GM21576 (cell line): ENCODE measurements at regions not wholly inside any gene's neighbourhood (a gene's known extent, or its start where the extent isn't known, plus 50 kb on each side); places are given as distances from the start of the nearest gene placed in this dataset.

Source experiments
- ATAC-seq: cut with Tn5 transposase; IDR thresholded peaks from one replicate; pipeline ENCODE4 v1.9.1; 2021; ENCODE audit warnings: mild to moderate bottlenecking, moderate library complexity; ENCODE audit not compliant: unreplicated experiment

DNA sequence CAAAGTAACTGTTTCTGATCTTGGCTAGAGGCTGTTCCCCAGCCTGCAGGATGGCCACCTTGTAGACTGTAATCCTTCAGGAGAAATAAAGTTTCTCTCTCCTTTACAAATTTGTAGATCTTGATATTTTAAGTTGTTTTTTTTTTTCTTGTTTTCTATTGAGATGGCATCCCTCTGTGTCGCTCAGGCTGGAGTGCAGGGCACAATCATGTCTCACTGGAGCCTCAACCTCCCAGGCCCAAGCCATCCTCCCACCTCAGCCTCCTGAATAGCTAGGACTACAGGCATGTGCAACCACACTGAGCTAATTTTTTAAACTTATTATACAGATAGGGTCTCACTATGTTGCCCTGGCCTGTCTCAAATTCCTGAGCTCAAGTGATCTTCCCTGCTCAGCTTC, 389.8 kb upstream of the LRRC4C start:
- ATAC-seq = no peak

DNA sequence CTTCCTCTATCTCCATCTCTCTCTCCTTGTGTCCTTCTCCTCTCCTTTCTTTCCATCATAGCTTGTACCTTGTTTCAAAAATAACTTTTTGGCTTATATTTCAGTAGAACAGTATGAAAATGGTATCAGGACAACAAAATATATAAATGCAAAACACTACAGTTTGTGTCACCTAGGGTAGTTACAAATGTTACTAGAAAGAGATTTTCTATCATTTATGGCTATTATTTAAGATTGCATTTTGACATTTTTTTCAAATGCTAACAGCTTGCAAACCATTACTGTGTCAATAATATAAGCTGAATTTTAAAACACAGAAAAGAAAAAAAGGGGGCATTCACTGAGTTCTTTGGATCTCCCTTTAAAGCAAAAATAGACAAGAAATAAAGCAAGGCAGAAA, 392.3 kb upstream of the LRRC4C start:
- ATAC-seq = no peak

DNA sequence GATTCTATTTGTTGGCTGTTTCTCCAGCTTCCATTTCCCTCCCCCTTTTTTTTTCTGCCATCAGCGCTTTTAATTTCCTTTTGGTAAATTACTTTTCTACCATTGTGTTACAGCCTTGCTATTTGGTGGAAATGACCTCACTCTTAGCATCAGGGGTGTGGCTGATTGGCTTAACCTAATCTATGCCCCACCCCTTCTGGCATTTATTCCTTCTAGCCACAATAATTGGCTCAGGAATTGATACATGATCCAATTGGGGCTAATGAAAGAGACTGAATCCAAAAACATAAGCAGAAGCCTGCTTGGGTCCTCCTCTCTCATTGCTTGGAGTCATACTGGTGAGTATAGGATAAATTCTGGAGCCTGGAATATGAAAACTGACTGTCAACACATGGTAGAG, 402.4 kb upstream of the LRRC4C start:
- ATAC-seq = no peak

DNA sequence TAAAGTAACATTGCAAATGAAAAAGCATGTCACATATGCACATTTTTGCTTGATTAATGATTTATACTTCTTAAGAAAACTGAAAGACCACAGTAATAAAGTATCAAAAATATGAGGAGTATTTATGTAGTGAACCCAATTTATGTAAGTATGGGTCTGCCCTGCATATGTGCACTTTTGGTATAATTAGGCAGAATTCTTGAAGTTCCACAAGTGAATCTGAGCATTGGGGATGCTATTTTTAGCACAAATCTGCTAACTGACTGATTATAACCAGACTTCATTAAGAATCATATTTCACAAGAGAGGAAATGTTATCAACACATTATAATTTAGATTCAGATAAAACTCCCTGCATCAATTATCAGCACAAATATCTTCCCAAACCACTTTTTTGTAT, 407.1 kb upstream of the LRRC4C start:
- no peak for ATAC-seq

DNA sequence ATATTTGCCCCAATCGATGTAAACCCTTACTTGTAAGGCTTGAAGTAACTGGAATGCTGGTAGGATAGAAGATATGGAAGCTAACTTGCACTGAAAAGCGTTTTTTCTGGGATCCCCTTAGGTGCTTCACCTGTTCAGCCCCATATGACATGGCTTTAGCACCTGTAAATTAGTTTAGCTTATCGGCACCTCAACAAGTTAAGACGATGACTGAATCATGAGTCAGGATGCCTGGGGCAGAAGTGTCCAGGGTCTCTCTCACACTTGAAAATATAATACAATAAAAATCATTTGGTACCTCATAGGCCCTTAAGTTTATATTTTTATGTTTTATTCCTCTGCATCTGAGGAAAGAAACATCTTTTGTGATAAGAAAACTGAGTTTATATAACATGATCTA, 409.2 kb upstream of the LRRC4C start:
- no peak for ATAC-seq

DNA sequence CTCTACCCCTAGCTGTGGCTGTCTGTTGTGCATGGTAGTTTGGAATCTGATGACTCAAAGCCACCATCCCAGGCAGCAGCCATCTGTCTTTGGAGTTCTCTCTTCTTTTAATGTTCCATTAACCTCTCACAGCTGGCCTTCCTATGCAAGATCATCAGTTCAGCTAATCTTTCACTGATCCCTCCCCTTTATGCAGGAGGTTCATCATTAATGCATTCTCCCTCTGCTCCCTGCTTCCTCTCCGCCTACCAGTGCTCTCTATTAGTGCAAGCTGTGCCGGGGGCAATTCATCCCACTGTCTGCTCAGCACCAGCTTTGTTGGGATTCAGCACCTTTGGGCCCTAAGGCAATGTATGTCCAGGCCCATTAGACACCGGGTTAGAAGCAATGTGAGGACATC, 413.0 kb upstream of the LRRC4C start:
- no peak for ATAC-seq

DNA sequence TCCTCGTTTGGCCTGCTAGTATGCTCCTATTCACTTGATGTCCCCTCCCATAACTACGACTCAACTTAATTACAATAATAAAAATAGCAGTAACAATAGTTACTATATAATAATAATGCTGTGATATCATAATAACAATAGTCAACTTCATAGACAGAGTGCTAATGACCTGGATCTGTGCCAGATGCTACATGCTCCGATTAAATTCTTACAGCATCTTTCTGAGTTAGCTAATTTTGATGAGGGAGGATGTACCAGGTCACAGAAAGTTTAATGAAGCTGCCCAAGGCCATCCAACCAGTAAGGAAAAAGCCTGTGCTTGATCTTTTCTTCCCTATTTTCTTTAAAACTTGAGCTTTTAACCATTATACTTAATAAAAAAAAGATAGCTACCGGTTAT, 413.4 kb upstream of the LRRC4C start:
- no peak for ATAC-seq

DNA sequence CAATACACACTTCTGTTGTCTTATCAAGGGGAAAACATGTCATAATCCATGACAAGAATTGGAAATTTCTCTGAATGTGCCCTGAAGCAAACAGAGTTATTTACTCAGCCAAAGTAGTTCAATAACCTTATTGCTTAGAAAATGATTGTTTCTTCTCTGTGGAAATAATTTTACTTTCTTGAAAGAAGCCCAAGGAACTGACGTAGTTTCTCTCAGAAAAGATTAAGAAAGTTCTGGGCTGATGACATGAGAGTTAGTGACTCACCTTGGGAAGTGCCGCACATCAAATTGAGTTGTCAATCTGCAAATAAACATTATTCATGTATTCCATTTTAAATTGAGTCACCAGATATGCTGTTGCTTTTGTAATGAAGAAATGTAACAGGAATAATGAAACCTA, 418.6 kb upstream of the LRRC4C start:
- ATAC-seq = no peak

DNA sequence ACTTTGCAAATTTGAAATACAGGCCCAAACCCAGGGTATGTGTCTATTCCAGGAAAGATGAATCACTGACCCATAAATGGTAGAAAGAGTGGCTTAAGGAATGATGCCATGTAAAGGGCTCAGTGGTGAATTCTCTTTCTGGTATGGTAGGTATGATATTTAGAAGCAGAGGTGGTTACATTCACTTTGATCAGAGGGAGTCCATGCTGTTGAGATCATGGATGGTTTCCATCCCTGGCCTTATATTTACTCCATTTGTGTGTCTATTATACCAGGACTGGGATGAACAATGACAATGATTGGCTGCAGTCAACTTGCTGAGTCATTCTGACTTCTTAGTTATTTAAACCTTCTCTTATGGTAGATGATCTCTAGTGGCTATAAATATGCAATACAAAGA, 419.8 kb upstream of the LRRC4C start:
- ATAC-seq = no peak

DNA sequence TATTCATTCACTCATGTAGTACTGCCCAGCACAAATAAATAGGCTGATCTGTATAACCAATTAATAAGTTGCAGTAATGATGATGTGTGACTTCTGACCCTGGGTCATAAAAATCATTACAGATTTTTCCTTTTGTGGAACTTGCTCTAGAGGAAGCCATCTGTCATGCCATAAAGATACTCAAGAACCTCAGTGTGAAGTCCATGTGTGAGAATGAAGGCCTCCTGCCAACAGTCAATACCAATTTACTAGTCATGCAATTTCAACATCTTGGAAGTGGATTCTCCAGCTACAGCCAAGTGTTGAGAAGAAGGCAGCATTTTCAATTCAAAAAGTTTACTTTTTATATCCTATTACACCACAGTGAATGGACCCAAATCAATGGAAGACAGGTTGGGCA, 435.6 kb upstream of the LRRC4C start:
- no peak for ATAC-seq

DNA sequence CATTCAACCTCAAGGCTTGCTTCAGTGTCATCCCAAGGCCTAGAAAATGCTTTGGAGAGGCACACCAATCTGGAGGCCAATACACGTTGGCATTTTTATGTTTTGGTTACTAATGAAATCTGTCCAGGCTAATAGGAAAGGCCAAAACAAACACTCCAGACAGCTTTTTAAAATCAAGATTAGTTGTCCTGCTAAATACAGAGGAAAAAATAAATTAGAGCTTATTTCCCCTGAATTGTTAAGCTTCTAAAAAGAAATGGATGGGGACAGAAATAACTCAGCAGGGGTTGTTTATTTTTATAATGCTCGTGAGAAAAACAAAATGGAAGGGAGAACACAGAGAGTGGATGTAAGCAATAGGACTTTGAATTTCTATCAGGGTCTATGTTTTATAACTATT, 438.5 kb upstream of the LRRC4C start:
- ATAC-seq = no peak

DNA sequence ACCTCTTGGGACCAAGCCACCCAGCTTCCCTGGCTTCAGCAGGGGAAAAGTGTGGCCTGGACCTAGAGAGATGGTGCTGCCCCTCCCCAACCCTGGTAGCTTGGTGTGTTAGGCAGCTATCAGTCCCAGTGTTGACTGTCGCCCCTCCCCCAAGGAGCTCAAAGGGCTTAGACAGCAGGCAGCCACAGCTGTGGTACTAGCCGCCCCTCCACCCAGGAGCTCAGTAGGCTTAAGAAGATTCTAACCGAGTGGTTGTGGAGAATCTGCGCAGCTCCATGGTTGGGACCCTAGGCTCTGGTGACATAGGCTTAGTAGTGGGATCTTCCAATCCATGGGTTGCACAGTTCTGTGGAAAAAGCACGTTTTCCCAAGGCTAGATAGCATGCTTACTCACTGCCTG, 458.4 kb upstream of the LRRC4C start:
- ATAC-seq = no peak

DNA sequence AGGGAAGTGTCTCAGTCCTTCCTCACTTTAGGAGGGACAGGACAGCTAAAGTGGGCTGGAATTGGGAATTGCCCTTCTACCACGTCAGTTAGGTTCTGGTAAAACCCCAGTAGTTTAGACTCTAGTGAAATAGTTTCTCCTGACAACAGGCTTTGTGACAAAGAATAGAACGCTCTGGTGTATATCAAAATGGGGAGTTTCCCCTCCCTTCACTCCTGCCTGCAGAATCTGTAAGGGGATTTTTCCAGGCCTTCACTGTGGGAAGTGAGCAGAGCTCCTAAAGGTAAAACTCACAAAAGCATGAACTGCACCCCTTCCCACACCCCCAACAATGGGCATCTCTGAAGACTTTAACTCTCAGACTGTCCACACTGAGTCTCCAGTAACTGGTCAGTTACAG, 460.9 kb upstream of the LRRC4C start:
- ATAC-seq = no peak

DNA sequence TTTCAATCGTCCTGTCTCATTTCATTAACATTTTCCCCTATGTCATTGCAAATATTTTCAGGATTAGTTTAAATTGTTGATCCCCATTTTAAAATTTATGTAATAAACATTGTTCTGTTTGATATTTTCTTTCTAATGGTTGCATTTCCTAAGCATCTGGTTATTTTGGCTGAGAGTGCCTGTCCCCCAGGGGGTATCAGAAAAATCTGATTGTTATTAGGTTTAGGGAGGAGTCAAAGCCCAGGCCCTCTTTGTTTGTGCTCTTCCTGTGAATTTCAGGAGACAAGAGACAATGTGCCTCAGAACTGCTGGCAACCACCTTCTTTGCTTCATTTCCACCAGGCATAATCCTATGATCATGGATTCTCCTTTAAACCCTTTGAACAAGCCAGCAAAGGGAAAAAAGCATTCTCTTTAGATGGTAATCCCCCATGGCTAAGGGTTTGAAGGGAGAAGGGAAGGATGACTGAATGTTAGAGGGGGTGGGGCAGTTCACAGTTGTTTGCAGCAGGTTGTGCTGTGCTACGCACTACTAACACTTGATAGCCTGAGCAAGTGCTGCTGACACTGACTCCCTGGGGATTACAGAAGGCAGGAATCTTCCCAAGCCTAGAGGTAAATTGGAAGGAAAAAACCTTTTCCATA, 462.4 kb upstream of the LRRC4C start:
- ATAC-seq = no peak

DNA sequence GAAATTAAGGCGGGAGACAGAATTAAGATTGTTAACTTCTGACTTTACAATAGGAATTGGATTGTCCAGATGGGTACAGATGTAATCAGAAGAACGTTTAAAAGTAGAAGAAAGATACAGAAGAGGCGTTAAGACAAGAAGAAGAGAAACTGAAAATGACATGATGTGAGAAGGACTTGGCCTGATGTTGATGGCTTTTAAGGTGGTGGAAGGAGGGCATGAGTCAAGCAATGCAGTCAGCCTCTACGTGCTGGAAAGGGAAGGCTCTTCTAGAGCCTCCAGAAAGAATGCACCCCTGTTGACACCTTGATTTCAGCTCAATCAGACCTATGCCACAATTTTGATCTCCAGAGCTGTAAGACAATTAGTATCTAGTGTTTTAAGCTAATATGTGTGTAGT, 466.9 kb upstream of the LRRC4C start:
- ATAC-seq = no peak

DNA sequence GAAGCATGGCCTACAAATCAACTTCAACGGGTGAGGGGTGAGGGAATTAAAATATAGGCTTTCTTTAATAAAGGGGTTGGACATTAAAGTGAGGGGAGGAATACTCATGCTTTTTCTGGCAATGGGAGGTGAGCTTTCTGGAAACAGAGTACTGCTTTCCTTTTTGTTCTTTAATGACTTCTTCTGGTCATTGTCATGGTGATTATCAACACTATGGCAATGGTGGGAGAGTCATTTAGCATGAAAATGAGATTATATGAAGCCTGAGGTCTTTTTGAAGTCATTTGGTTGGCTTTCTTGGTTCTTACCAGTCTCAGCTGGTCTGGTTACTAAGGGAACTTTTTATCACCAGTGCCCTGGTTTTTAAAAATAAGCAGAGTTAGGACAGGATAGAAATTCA, 475.8 kb upstream of the LRRC4C start:
- no peak for ATAC-seq

DNA sequence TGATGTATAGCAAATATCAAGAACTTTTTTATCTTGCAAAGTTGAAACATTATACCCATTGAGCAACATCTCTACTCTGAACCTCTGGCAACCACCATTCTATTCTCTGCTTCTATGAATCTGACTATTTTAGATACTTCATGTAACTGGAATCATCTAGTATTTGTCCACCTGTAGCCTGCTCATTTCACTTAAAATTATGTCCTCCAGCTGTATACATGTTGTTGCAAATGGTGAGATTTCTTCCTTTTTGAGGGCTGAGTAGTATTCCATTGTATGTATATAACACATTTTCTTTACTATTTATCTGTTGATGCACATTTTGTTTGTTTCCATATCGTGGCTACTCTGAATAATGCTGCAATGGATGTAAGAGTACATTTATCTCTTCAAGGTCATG, 476.3 kb upstream of the LRRC4C start:
- ATAC-seq = no peak

DNA sequence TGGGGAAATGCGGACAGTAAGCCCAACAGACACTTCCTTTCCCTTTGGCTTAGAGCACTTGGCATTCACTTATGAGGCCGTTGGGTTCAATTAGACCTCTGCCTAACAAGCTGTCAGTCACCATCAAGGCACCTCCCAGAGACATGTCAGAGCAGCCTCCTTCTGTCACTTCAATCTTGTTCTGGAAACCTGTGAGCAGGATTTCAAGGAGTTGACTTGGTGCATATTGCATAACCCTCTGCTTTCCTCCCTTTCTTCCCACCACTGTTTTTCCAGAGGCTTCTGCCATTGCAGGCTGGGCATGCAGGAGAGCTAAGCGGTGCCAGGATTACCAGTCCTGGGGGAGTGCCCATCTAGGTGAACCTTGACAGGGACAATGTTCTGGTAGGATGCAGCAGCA, 484.2 kb upstream of the LRRC4C start:
- ATAC-seq = no peak

DNA sequence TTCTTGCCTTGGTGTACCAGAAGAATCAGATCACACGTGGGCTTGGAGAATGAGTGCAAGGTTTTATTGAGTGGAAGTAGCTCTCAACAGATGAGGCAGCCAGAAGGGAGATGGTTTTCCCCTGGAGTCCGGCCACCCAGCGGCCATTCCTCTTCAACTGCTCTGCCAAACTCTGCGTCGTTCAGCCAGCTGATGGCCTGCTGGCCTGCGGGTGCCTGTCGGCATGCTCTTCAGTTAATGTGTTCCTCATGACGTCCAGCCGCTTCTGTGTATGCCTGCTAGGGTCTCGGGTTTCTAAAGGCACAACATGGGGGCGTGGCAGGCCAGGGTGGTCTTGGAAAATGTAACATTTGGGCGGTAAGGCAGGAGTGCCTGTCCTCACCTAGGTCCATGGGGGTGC, 487.9 kb upstream of the LRRC4C start:
- no peak for ATAC-seq

DNA sequence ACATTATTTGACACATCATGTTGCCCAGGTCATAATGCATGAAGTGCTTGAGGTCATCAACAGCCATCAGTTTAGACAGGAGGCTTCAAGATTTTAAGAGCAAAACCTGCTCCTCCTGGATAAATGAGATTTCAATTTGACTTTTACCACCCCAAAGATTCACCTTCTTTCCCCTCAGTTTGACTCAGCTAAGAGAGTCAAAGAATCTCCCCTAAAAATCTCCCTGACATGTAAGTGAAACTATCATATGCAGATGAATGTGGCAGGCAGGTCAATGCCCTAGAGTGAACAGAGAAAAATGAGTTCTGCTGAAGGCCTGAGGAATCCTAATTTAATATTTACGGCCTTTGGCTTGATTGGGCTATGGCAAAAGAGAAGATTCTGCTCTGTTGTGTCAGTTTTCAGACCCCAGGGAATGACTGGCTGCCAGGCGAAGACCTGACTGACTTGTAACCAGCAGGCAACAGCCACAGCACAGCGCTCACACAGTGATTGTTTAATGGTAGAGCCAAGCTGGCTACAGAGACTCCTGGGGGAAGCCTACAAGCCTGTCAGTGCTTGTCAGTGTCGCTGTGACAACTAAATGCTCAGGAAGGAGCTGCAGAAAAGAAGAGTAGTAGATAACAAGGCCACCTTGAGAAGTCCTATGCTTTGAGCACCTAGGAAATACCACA, 491.2 kb upstream of the LRRC4C start:
- no peak for ATAC-seq

DNA sequence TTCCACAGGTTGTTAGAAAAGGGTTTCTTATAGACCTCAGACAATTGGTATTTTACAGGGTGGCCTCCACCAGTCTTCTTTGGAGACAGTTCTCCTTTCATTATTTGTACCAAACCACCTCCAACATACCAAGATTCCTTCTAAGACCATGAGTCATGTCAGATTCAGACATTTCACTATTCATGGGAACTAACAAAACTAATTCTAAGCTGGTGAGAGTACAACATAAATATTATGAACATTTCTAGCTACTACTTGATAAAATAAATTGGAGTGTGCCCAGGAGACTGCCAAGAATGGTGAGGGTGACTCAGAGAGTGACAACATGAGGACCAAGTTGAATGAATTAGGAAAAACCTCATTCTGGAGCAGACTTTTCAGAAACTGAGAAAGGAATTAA, 494.6 kb upstream of the LRRC4C start:
- no peak for ATAC-seq

DNA sequence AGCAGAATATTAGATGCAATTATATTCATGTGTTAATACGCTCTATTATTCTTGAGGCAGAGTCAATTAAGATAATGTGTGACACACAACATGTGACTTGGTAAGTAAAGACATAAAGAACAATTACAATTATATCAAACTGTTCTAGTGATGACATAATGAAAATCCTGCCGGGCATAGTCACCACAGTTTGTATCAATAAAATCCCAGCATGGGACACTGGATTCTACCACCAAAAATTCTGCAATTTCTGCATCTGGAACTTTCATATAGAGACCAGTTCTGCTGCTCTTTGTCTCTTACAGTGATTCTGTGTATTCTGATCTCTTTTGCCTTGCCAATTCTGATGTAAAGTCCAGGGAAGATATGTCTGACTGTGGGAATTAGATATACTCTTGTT, 495.6 kb upstream of the LRRC4C start:
- ATAC-seq = no peak
